ENCODE measurements at regions not wholly inside any gene's neighbourhood (a gene's known extent, or its start where the extent isn't known, plus 50 kb on each side); places are given as distances from the start of the nearest gene placed in this dataset.

DNA sequence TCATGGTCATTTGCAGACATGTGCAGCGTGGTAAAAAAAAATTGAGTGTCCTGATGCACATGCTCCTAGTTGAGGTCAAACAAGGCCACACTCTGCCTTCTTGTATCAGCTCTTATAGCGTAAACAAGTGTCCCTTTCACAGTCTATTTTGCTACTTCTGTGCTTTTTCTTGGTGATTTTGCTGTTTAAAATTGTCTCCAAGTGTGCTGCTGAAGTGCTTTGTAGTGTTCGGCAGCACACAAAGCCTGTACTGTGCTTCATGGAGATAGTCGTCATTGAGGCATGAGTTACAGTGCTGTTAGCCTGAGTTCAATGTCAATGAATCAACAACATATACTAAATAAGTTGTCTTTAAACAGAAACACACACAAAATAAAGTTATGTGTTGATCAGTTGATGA is 690.4 kb upstream of the MEF2C start:
- Mint-ChIP-seq H3K27ac (no peak overlapping the region), H3K9me3 (no peaks in the 10 kb centered on the region), H3K36me3 (ENCODE audit: low read depth) (no peaks in the 10 kb centered on the region), H3K27me3 (no peaks in the 10 kb centered on the region), H3K4me1 (no peaks in the 10 kb centered on the region), H3K4me3 (no peak overlapping the region)
- POLR2A ChIA-PET, result no interaction called here
- no peak for DNase-seq
- CTCF ChIA-PET, result no interaction called here

DNA sequence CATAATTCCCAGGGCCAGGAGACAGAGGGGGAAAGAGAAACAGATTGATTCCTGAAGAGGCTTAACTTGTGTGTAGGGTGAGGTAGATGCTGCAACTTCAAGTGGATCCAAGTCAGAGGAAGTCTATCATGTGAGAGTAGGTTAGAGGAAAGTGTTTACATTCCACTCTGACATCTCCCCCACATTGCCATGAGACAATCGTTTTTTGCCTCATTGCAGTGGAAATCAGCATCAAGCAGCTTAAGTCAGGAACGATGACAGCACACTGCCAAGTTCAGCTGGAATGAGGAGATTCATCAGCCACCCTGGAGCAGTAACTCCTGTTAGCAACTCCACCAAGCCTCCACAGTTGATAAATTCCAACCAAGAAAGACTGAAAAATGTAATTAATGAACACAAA is 689.7 kb upstream of the MEF2C start:
- Mint-ChIP-seq H3K4me1 (no peaks in the 10 kb centered on the region), H3K4me3 (no peak overlapping the region), H3K27ac (no peak overlapping the region), H3K27me3 (no peaks in the 10 kb centered on the region), H3K36me3 (ENCODE audit: low read depth) (no peaks in the 10 kb centered on the region), H3K9me3 (no peaks in the 10 kb centered on the region)
- ChIA-PET CTCF (interaction anchor here (1.0 kb wide), 1 partner anchor 9 kb away, joined by 5 read pairs; no protein-coding TSS in a partner anchor), POLR2A (no interaction called here)
- DNase-seq, result no peak

DNA sequence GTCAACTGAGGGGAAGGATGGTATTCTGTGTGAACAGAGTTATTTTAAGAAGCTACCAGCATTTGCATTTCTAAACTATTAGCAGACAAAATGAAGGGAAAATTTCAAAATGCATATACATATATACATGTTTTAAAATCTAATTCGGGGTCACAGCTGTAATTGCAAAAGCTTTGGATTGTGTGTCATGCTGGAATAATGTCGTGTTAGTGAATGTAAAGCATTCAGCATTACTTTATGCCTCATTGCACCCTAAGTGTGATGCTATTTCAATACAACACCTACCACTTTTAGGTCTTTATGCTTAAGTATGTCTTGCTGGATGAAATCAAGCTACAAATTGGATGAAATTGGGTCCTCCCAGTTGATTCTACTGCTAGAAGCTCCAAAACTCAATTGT is 687.6 kb upstream of the MEF2C start:
- no peaks in the 10 kb centered on the region for H3K9me3 Mint-ChIP-seq
- POLR2A ChIA-PET, result no interaction called here

DNA sequence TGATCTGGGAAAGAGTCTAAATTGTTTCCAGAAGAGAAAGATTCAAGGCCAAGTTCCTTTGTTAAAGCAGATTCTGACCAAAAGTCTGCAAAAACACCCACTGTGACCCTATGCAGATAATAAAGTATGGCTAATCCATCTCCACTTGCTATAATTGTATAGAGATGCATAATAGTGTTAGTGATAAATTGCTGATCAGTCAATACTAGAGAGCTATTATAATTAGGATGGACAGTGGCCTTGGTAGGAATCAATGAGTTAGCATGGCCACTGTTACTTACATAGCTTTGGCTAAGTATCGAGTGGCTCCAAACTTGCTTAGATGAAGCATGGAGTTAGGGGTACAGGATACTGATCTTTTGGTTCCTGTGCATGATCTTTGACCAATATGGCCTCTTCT is 683.4 kb upstream of the MEF2C start:
- ChIA-PET POLR2A (no interaction called here), CTCF (no interaction called here)
- Mint-ChIP-seq H3K4me1 (no peaks in the 10 kb centered on the region), H3K27ac (no peak overlapping the region), H3K36me3 (ENCODE audit: low read depth) (no peaks in the 10 kb centered on the region), H3K9me3 (no peaks in the 10 kb centered on the region), H3K4me3 (no peak overlapping the region), H3K27me3 (no peaks in the 10 kb centered on the region)
- DNase-seq, result no peak

More for the DNA sequence above, 687.6 kb upstream of the MEF2C start:
- no peak overlapping the region for H3K4me3 Mint-ChIP-seq
- H3K36me3 Mint-ChIP-seq (ENCODE audit: low read depth), result no peaks in the 10 kb centered on the region
- no peak for DNase-seq
- CTCF ChIA-PET, result no interaction called here
- no peaks in the 10 kb centered on the region for H3K4me1 Mint-ChIP-seq
- no peaks in the 10 kb centered on the region for H3K27me3 Mint-ChIP-seq
- H3K27ac Mint-ChIP-seq, result no peak overlapping the region

DNA sequence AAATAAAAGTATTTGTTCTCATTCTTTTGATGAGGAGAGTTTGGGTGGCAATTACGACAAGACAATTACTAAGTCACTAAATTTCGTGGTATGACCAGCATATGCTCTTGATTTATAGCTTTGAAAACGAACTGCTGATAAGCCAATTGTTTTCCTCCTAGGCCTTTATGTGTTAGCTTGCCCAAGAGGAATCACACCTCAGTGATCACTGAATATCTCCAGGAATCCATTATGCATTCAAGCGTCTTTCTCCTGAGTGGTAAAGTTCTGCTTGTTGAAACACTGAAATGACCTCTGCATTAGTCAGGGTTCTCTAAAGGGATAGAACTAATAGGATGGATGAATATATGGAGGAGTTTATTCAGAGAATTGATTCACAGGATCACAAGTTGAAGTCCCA is 677.7 kb upstream of the MEF2C start:
- no peaks in the 10 kb centered on the region for H3K27me3 Mint-ChIP-seq
- H3K4me1 Mint-ChIP-seq, result no peaks in the 10 kb centered on the region
- H3K4me3 Mint-ChIP-seq, result no peak overlapping the region
- peaks cover 2% of the 10 kb centered on the region for H3K9me3 Mint-ChIP-seq
- POLR2A ChIA-PET, result no interaction called here
- no peaks in the 10 kb centered on the region for H3K36me3 Mint-ChIP-seq (ENCODE audit: low read depth)
- no peak for DNase-seq
- CTCF ChIA-PET, result no interaction called here
- no peak overlapping the region for H3K27ac Mint-ChIP-seq

DNA sequence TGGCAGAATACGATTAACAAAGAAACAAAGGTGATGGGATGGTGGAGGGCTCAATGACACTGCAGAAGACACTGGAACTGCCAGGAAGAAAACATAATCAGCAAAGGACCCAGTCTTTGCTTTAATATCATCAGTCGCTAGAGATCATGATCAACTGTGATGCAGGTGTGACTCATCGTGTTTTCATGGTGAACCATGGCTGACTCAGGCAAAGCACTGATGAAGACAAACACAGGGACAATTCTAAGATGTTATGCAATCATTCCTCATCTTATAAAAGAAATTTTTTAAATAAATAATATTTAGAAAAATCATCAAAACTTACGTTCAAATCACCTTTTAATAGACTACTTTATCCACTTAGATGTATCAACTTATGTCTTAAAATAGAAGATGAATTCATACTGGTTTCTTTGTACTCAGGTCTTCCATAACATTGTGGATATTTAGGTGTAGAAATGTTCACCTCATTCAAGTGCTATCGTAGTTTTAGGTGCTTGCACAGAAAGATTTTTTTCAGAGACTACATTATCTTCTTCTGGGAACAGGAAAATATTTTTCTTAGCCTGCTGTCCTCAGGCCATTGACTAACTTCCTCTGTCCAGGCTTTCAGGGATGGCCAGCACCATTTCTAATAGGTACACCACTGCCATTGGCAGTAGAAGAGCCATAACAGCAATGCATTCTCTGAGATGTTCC is 673.4 kb upstream of the MEF2C start:
- Mint-ChIP-seq H3K27me3 (no peaks in the 10 kb centered on the region), H3K9me3 (peaks cover 2% of the 10 kb centered on the region), H3K27ac (no peak overlapping the region), H3K36me3 (ENCODE audit: low read depth) (no peaks in the 10 kb centered on the region), H3K4me3 (no peak overlapping the region), H3K4me1 (no peaks in the 10 kb centered on the region)
- CTCF ChIA-PET, result no interaction called here
- no peak for DNase-seq
- POLR2A ChIA-PET, result no interaction called here

DNA sequence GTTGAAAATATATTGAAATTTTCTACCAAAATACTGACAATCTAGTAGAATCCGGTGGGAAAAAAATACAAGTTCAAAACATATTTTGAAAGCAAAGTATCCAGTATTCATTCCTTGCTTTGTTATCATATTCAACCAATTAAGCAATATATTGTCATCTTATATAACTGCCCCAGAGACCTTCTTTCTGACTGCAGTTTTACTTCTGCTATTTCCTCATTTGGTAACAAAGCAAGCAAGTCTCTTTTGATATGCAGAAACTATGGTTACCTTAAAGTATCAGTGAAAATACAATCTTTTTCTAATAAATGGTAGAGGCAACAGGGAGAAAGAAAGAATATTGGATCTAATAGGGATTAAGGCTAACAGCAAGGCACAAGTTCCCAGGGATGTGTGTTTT is 663.7 kb upstream of the MEF2C start:
- no peaks in the 10 kb centered on the region for H3K9me3 Mint-ChIP-seq
- POLR2A ChIA-PET, result no interaction called here
- DNase-seq, result no peak
- no peaks in the 10 kb centered on the region for H3K36me3 Mint-ChIP-seq (ENCODE audit: low read depth)
- CTCF ChIA-PET, result no interaction called here
- no peaks in the 10 kb centered on the region for H3K4me1 Mint-ChIP-seq
- no peak overlapping the region for H3K27ac Mint-ChIP-seq
- no peak overlapping the region for H3K4me3 Mint-ChIP-seq
- H3K27me3 Mint-ChIP-seq, result no peaks in the 10 kb centered on the region

DNA sequence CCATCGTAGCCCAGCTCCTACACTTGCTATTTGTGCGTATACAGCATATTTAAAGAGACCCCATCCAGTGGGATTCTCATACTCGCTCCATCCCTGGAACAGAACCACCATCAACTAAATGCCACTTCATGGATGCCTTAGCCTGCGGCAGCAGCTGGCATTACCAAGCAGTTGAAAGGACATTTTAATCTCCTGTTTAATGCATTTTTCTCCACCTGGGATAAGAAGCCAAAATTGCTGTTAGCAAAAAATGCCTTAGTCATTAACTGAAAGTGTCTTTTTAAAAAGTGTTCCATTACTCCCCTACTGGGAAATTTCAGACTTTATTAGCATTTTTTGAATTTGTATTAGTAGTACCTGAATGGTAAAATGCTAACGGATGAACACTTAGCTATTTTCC is 662.6 kb upstream of the MEF2C start:
- Mint-ChIP-seq H3K4me3 (no peak overlapping the region), H3K27ac (no peak overlapping the region), H3K9me3 (no peaks in the 10 kb centered on the region), H3K4me1 (no peaks in the 10 kb centered on the region), H3K27me3 (no peaks in the 10 kb centered on the region), H3K36me3 (ENCODE audit: low read depth) (no peaks in the 10 kb centered on the region)
- no peak for DNase-seq
- CTCF ChIA-PET, result no interaction called here
- POLR2A ChIA-PET, result no interaction called here

DNA sequence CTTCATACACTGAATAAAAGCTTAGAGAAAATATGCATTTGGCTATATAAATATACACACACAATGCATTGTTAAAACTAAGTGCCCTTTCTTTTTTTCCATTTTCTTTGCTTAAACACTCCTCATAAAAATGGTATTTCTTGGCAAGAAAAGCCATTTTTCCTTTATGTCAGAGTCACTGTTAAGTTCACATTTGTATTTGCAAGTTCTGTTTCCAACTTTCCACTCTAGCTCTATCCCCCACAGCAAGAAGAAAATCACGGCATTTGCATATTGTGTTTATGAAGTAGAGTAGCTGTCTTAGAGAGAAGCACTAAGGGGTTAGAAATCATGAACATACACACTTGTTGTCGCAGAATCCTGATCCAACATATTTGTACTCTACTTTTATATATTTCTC is 662.1 kb upstream of the MEF2C start:
- H3K27ac Mint-ChIP-seq, result no peak overlapping the region
- no peak for DNase-seq
- H3K4me3 Mint-ChIP-seq, result no peak overlapping the region
- ChIA-PET POLR2A (no interaction called here), CTCF (no interaction called here)
- H3K9me3 Mint-ChIP-seq, result no peaks in the 10 kb centered on the region
- no peaks in the 10 kb centered on the region for H3K36me3 Mint-ChIP-seq (ENCODE audit: low read depth)
- no peaks in the 10 kb centered on the region for H3K4me1 Mint-ChIP-seq
- no peaks in the 10 kb centered on the region for H3K27me3 Mint-ChIP-seq

DNA sequence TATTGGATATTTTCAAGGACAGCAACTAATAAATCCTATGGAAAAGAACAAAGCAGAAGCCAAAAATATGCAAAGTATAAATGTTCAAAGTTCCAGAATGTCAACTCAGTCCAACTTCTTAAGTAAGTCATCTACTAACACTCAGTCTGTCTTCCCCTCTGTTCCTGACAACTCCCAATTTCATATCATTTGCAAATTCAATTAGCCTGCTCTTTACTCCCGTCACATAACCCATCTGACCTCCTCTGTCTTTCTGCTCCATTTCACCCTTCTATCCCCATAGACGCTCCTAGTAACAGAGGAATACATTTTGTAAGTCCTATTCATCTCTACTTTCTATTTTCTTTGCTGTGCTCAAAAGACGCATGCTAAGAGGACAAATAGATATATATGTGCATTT is 659.8 kb upstream of the MEF2C start:
- Mint-ChIP-seq H3K27ac (no peak overlapping the region), H3K27me3 (no peaks in the 10 kb centered on the region), H3K36me3 (ENCODE audit: low read depth) (no peaks in the 10 kb centered on the region), H3K9me3 (no peaks in the 10 kb centered on the region), H3K4me3 (no peak overlapping the region), H3K4me1 (no peaks in the 10 kb centered on the region)
- DNase-seq, result no peak
- POLR2A ChIA-PET, result no interaction called here
- CTCF ChIA-PET, result no interaction called here

DNA sequence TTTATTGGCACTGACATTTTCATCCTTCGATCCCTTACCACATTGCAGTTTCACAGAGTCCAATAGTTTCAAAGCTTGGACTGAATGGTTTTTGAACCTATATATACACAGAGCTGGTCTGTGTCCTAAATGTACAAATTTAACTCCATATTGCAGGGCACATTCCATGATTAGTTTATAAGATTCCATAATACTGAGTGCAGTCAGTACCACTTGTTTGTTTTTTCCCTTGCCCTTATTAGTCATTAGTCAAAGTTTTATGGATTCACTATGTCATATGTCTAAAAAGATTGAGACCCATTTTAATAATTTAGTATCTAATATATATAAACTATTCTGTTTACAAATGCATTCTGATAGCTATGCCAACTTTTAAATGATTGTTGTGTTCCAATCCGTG is 654.8 kb upstream of the MEF2C start:
- Mint-ChIP-seq H3K27me3 (no peaks in the 10 kb centered on the region), H3K4me1 (no peaks in the 10 kb centered on the region), H3K36me3 (ENCODE audit: low read depth) (no peaks in the 10 kb centered on the region), H3K27ac (no peak overlapping the region), H3K4me3 (no peak overlapping the region), H3K9me3 (no peaks in the 10 kb centered on the region)
- CTCF ChIA-PET, result no interaction called here
- DNase-seq, result no peak
- POLR2A ChIA-PET, result no interaction called here

DNA sequence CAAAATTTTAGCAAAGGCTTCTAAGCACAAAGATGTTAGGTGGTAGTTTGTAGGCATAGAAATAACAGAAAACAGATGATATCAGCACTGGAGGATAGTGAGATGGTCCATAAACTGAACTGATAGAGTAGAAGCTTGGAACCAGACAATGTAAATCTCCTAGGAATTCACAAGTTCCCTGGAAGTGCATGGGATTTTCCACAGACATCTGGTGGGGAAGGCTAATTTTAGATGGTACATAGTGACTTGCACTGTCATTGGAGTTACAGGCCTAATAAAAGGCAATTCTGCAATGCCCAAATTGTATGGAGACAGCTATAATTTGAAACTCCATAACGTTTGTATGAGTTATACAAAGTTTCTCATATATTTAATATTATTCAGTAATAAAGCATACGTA is 653.0 kb upstream of the MEF2C start:
- Mint-ChIP-seq H3K9me3 (no peaks in the 10 kb centered on the region), H3K4me1 (no peaks in the 10 kb centered on the region), H3K27me3 (no peaks in the 10 kb centered on the region), H3K36me3 (ENCODE audit: low read depth) (no peaks in the 10 kb centered on the region), H3K4me3 (no peak overlapping the region), H3K27ac (no peak overlapping the region)
- CTCF ChIA-PET, result interaction anchor here (0.8 kb wide), 1 partner anchor 10 kb away, joined by 3 read pairs; no protein-coding TSS in a partner anchor
- no peak for DNase-seq
- POLR2A ChIA-PET, result no interaction called here

DNA sequence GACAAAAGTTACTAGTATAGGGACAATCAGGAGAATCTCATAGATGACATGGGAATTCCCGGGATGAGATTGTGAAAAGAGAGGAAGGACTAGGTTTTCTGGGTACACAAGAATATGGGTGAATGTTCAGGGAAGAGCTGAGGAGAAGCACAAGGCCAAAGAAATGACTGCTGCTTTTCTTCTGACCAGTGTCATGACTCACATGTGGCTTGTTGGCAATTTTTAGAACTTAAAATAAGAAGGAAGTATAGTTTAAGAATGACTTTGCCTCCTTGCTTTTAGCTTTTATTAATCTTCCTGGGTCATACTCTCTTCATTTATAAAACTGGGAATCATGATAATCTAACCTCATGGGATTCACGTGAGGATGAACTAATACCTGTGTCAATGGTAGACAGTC is 652.4 kb upstream of the MEF2C start:
- Mint-ChIP-seq H3K27ac (no peak overlapping the region), H3K4me1 (no peaks in the 10 kb centered on the region), H3K4me3 (no peak overlapping the region), H3K9me3 (no peaks in the 10 kb centered on the region), H3K27me3 (no peaks in the 10 kb centered on the region), H3K36me3 (ENCODE audit: low read depth) (no peaks in the 10 kb centered on the region)
- DNase-seq, result no peak
- ChIA-PET CTCF (interaction anchor here (0.8 kb wide), 1 partner anchor 9 kb away, joined by 3 read pairs; no protein-coding TSS in a partner anchor), POLR2A (no interaction called here)

DNA sequence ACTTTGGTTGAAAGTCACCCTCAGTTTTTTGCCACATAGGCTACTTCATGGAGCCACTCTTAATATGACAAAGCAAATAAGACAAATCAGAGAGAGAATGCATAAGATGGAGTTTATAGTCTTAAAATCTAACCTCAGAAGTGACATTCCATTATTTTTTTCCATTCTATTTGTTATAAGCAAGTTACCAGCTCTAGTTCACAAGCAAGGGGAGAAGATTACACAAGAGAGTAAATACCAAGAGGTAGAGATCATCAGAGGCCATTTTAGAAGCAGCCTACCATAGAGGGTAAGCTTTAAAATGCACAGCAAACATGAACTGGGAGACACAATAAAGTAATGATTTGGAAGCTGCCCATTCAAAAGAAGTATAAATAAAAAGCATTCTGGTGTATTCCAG is 651.3 kb upstream of the MEF2C start:
- H3K27me3 Mint-ChIP-seq, result no peaks in the 10 kb centered on the region
- ChIA-PET CTCF (interaction anchor here (0.6 kb wide), 1 partner anchor 1278 kb away, joined by 5 read pairs; no protein-coding TSS in a partner anchor), POLR2A (no interaction called here)
- H3K9me3 Mint-ChIP-seq, result no peaks in the 10 kb centered on the region
- no peaks in the 10 kb centered on the region for H3K36me3 Mint-ChIP-seq (ENCODE audit: low read depth)
- no peak for DNase-seq
- H3K4me3 Mint-ChIP-seq, result no peak overlapping the region
- H3K27ac Mint-ChIP-seq, result no peak overlapping the region
- H3K4me1 Mint-ChIP-seq, result no peaks in the 10 kb centered on the region
